Erythroblast (primary cell): ENCODE measurements at regions not wholly inside any gene's neighbourhood (a gene's known extent, or its start where the extent isn't known, plus 50 kb on each side); places are given as distances from the start of the nearest gene placed in this dataset.

Source experiments
- GATA1 ChIP-seq: IDR thresholded peaks from 2 replicates; pipeline ENCODE4 v1.6.1; 2011; ENCODE audit warnings: low read depth, mild to moderate bottlenecking, control low read depth, low read length, moderate library complexity
- POLR2A ChIP-seq: IDR thresholded peaks from 2 replicates; pipeline ENCODE4 v1.6.1; 2011; ENCODE audit warnings: mild to moderate bottlenecking, low read length

GRCh38 chr4:152258391-152258790 lies 277.5 kb downstream of the FBXW7 start:
- TF ChIP-seq POLR2A (no peak), GATA1 (no peak)
